Natural killer cell treated with Interleukin-12 subunit alpha and Interleukin-12 subunit beta and Interleukin-15 and Interleukin-18, amount 100 ng/mL, for 72 hours (primary cell): ENCODE measurements at regions not wholly inside any gene's neighbourhood (a gene's known extent, or its start where the extent isn't known, plus 50 kb on each side); places are given as distances from the start of the nearest gene placed in this dataset.
A peak's percentile ranks its signal among the peaks of the same experiment; 100 is the strongest.
"Not testable (repeated sequence)": the region's sequence is repeated elsewhere in the genome, so short reads cannot be mapped to it uniquely, and the experiment has no call there.

Experiments
- ATAC-seq, 2 donors: fragments of 150-1000 bp; cut with Tn5 transposase in 1 of 2; sonication (Bioruptor Pico), chemical (Tn5 transposase) in 1 of 2; 2 replicates each; pipeline ENCODE4 v1.10.0; 2021
- DNase-seq: peaks from one replicate; pipeline ENCODE4 v3.0.0; 2022; ENCODE audit warnings: low spot score
- H3K27ac Mint-ChIP-seq, 2 donors: 1 replicate in 1 of 2; 2 replicates in 1 of 2; pipeline ENCODE4 v1.8.0; 2022; ENCODE audit warnings: mixed read lengths in 2 of 2, mild to moderate bottlenecking in 1 of 2, moderate library complexity in 1 of 2
- H3K27me3 Mint-ChIP-seq, 2 donors: 1 replicate in 1 of 2; 2 replicates in 1 of 2; pipeline ENCODE4 v1.8.0; 2022; ENCODE audit warnings: mixed read lengths in 2 of 2
- H3K36me3 Mint-ChIP-seq: one replicate; pipeline ENCODE4 v1.8.0; 2022; ENCODE audit warnings: mixed read lengths
- H3K4me1 Mint-ChIP-seq, 2 donors: 1 replicate in 1 of 2; 2 replicates in 1 of 2; pipeline ENCODE4 v1.8.0; 2022; ENCODE audit warnings: low read depth in 2 of 2, mixed read lengths in 2 of 2, mild to moderate bottlenecking in 1 of 2
- H3K4me3 Mint-ChIP-seq: one replicate; pipeline ENCODE4 v1.8.0; 2022; ENCODE audit warnings: mixed read lengths
- H3K9me3 Mint-ChIP-seq: 2 replicates; pipeline ENCODE4 v1.8.0; 2022; ENCODE audit warnings: mixed read lengths

GRCh38 chr4:107492566-107492965 is 227.5 kb downstream of the PAPSS1 start:
- H3K27me3 Mint-ChIP-seq: no peaks in the 10 kb centered on the region
- H3K4me3 Mint-ChIP-seq: no peak overlapping the region
- H3K36me3 Mint-ChIP-seq: no peaks in the 10 kb centered on the region
- H3K4me1 Mint-ChIP-seq: no peaks in the 10 kb centered on the region
- peaks cover 13% of the 10 kb centered on the region for H3K9me3 Mint-ChIP-seq
- H3K27ac Mint-ChIP-seq: no peak overlapping the region
- DNase-seq: no peak
- no peak for ATAC-seq

- ATAC-seq: no peak
- no peak for DNase-seq
- Mint-ChIP-seq H3K4me3 (no peak overlapping the region), H3K27ac (no peak overlapping the region), H3K4me1 (no peaks in the 10 kb centered on the region), H3K9me3 (peaks cover 8% of the 10 kb centered on the region), H3K36me3 (no peaks in the 10 kb centered on the region), H3K27me3 (no peaks in the 10 kb centered on the region)
Observed at GRCh38 chr4:107490116-107490515, 229.9 kb downstream of the PAPSS1 start.

GRCh38 chr4:107483621-107484020 is 236.4 kb downstream of the PAPSS1 start:
- H3K4me3 Mint-ChIP-seq, DNase-seq, H3K27me3 Mint-ChIP-seq, H3K4me1 Mint-ChIP-seq, H3K36me3 Mint-ChIP-seq, H3K27ac Mint-ChIP-seq, ATAC-seq: not testable (repeated sequence)
- peaks cover 18% of the 10 kb centered on the region for H3K9me3 Mint-ChIP-seq

- Mint-ChIP-seq H3K4me3 (no peak overlapping the region), H3K27me3 (no peaks in the 10 kb centered on the region), H3K9me3 (peaks cover 18% of the 10 kb centered on the region), H3K36me3 (no peaks in the 10 kb centered on the region), H3K27ac (no peak overlapping the region), H3K4me1 (no peaks in the 10 kb centered on the region)
- DNase-seq: no peak
- no peak for ATAC-seq
Observed at GRCh38 chr4:107482546-107482945, 237.5 kb downstream of the PAPSS1 start.

- ATAC-seq: peak in 1 of 2 donors; percentile 20
- Mint-ChIP-seq H3K27me3 (no peaks in the 10 kb centered on the region), H3K36me3 (no peaks in the 10 kb centered on the region), H3K9me3 (peaks cover 14% of the 10 kb centered on the region), H3K4me3 (no peak overlapping the region), H3K27ac (no peak overlapping the region), H3K4me1 (no peaks in the 10 kb centered on the region)
- DNase-seq: no peak
Observed at GRCh38 chr4:107478327-107478980, 241.6 kb downstream of the PAPSS1 start.

- peaks cover 10% of the 10 kb centered on the region for H3K9me3 Mint-ChIP-seq
- no peaks in the 10 kb centered on the region for H3K36me3 Mint-ChIP-seq
- no peaks in the 10 kb centered on the region for H3K27me3 Mint-ChIP-seq
- H3K27ac Mint-ChIP-seq: no peak overlapping the region
- DNase-seq (no peak), ATAC-seq (no peak)
- H3K4me1 Mint-ChIP-seq: no peaks in the 10 kb centered on the region
- H3K4me3 Mint-ChIP-seq: no peak overlapping the region
Observed at GRCh38 chr4:107473126-107473525, 246.9 kb downstream of the PAPSS1 start.

GRCh38 chr4:107472265-107472948 is 247.6 kb downstream of the PAPSS1 start:
- DNase-seq (no peak), ATAC-seq (no peak)
- no peak overlapping the region for H3K4me3 Mint-ChIP-seq
- no peaks in the 10 kb centered on the region for H3K27me3 Mint-ChIP-seq
- H3K4me1 Mint-ChIP-seq: no peaks in the 10 kb centered on the region
- H3K36me3 Mint-ChIP-seq: no peaks in the 10 kb centered on the region
- H3K9me3 Mint-ChIP-seq: peaks cover 10% of the 10 kb centered on the region
- no peak overlapping the region for H3K27ac Mint-ChIP-seq

GRCh38 chr4:107470173-107470572 is 249.9 kb downstream of the PAPSS1 start:
- Mint-ChIP-seq H3K4me1 (no peaks in the 10 kb centered on the region), H3K36me3 (no peaks in the 10 kb centered on the region), H3K27ac (no peak overlapping the region), H3K9me3 (peaks cover 9% of the 10 kb centered on the region), H3K27me3 (no peaks in the 10 kb centered on the region), H3K4me3 (no peak overlapping the region)
- DNase-seq: no peak
- ATAC-seq: no peak

- ATAC-seq (no peak), DNase-seq (no peak)
- H3K27ac Mint-ChIP-seq: no peak overlapping the region
- no peak overlapping the region for H3K4me3 Mint-ChIP-seq
- H3K4me1 Mint-ChIP-seq: no peaks in the 10 kb centered on the region
- no peaks in the 10 kb centered on the region for H3K36me3 Mint-ChIP-seq
- H3K9me3 Mint-ChIP-seq: peaks cover 5% of the 10 kb centered on the region
- no peaks in the 10 kb centered on the region for H3K27me3 Mint-ChIP-seq
Observed at GRCh38 chr4:107468812-107469211, 251.2 kb downstream of the PAPSS1 start.

- no peaks in the 10 kb centered on the region for H3K4me1 Mint-ChIP-seq
- no peak for ATAC-seq
Observed at GRCh38 chr4:107468156-107468555, 251.9 kb downstream of the PAPSS1 start.

GRCh38 chr4:107467461-107467860 is 252.6 kb downstream of the PAPSS1 start:
- Mint-ChIP-seq H3K4me1 (no peaks in the 10 kb centered on the region), H3K9me3 (peaks cover 5% of the 10 kb centered on the region), H3K4me3 (no peak overlapping the region), H3K27me3 (no peaks in the 10 kb centered on the region), H3K36me3 (no peaks in the 10 kb centered on the region), H3K27ac (no peak overlapping the region)
- DNase-seq: no peak
- ATAC-seq: no peak

More at GRCh38 chr4:107468156-107468555, 251.9 kb downstream of the PAPSS1 start:
- Mint-ChIP-seq H3K36me3 (no peaks in the 10 kb centered on the region), H3K9me3 (peaks cover 5% of the 10 kb centered on the region), H3K27me3 (no peaks in the 10 kb centered on the region), H3K27ac (no peak overlapping the region), H3K4me3 (no peak overlapping the region)
- DNase-seq: no peak

- Mint-ChIP-seq H3K27me3 (no peaks in the 10 kb centered on the region), H3K27ac (no peak overlapping the region), H3K36me3 (no peaks in the 10 kb centered on the region), H3K4me1 (no peaks in the 10 kb centered on the region), H3K4me3 (no peak overlapping the region), H3K9me3 (peaks cover 7% of the 10 kb centered on the region)
- DNase-seq (no peak), ATAC-seq (no peak)
Observed at GRCh38 chr4:107458194-107458593, 261.8 kb downstream of the PAPSS1 start.

GRCh38 chr4:107453987-107454386 is 266.0 kb downstream of the PAPSS1 start:
- Mint-ChIP-seq H3K4me1 (no peaks in the 10 kb centered on the region), H3K27ac (no peak overlapping the region), H3K4me3 (no peak overlapping the region), H3K9me3 (peaks cover 11% of the 10 kb centered on the region), H3K36me3 (no peaks in the 10 kb centered on the region), H3K27me3 (no peaks in the 10 kb centered on the region)
- ATAC-seq: no peak
- DNase-seq: no peak

- Mint-ChIP-seq H3K27ac (no peak overlapping the region), H3K4me3 (no peak overlapping the region), H3K4me1 (no peaks in the 10 kb centered on the region), H3K36me3 (no peaks in the 10 kb centered on the region), H3K9me3 (peaks cover 11% of the 10 kb centered on the region), H3K27me3 (no peaks in the 10 kb centered on the region)
- DNase-seq: no peak
- no peak for ATAC-seq
Observed at GRCh38 chr4:107452717-107453630, 267.1 kb downstream of the PAPSS1 start.
